Endothelial cell of umbilical vein (primary cell): ENCODE measurements at regions not wholly inside any gene's neighbourhood (a gene's known extent, or its start where the extent isn't known, plus 50 kb on each side); places are given as distances from the start of the nearest gene placed in this dataset.

Experiments
- BruUV-seq: library from RNA; stranded (reverse); fragments of 400-500 nt; replicated peaks from 2 replicates; lab custom pipeline; 2021; lab: Mats Ljungman, UMichigan
- CTCF ChIA-PET: fragments of 300-600, 350-600 bp; sonication (Branson Sonifier 250); formaldehyde crosslinking; loops from one replicate; lab custom pipeline; 2021; ENCODE audit warnings: antibody characterized with exemption, inconsistent platforms; lab: Charles Lee
- POLR2A ChIA-PET: fragments of 300-600, 350-600 bp; sonication (Branson Sonifier 250); formaldehyde crosslinking; loops from one replicate; lab custom pipeline; 2021; ENCODE audit warnings: antibody characterized with exemption, inconsistent platforms; lab: Charles Lee
- DNase-seq: peaks from one replicate; pipeline ENCODE4 v3.0.0-alpha.2; 2011; ENCODE audit warnings: low read depth, low spot score
- FAIRE-seq: peaks from 2 replicates; lab custom pipeline; 2011; peaks lifted over from hg19 to GRCh38; lab: Jason Lieb, UNC
- H2AFZ ChIP-seq: 2 replicates; pipeline ENCODE4 v1.6.0; 2012; ENCODE audit warnings: low read depth, low read length, control low read depth, inconsistent platforms
- H3K27ac ChIP-seq: 2 replicates; pipeline ENCODE4 v1.5.1; 2011; ENCODE audit warnings: low read depth, mild to moderate bottlenecking, control low read depth, low read length, moderate library complexity; ENCODE audit not compliant: insufficient read depth
- H3K27me3 ChIP-seq, 2 experiments: 2 replicates each; pipeline versions ENCODE4 v1.6.0 to v1.6.1; 2011; ENCODE audit warnings: low read length in 2 of 2, mixed read lengths in 1 of 2; ENCODE audit not compliant: control insufficient read depth in 2 of 2, insufficient read depth in 2 of 2
- H3K36me3 ChIP-seq, 2 experiments: 2 replicates in 1 of 2; 3 replicates in 1 of 2; pipeline ENCODE4 v1.5.1; 2011; ENCODE audit warnings: low read length in 2 of 2, mild to moderate bottlenecking in 1 of 2, moderate library complexity in 1 of 2; ENCODE audit not compliant: control insufficient read depth in 2 of 2, insufficient read depth in 2 of 2; ENCODE audit errors: extremely low read depth in 1 of 2
- H3K4me1 ChIP-seq: 3 replicates; pipeline ENCODE4 v1.5.1; 2011; ENCODE audit warnings: mild to moderate bottlenecking, low read length; ENCODE audit not compliant: control insufficient read depth, insufficient read depth; ENCODE audit errors: extremely low read depth
- H3K4me2 ChIP-seq: 2 replicates; pipeline ENCODE4 v1.6.1; 2011; ENCODE audit warnings: low read length, control low read depth, mixed read lengths; ENCODE audit not compliant: insufficient read depth
- H3K4me3 ChIP-seq, 3 experiments: fragments of 200-600 bp in 1 of 3; sonication (generic), shearing (Covaris generic) in 1 of 3; replicated peaks in 1 of 3; 2 replicates each; pipeline ENCODE4 v1.5.1; 2011 to 2016; ENCODE audit warnings: control low read depth in 3 of 3, low read length in 3 of 3, mild to moderate bottlenecking in 2 of 3, inconsistent platforms in 1 of 3, low read depth in 1 of 3, moderate library complexity in 1 of 3; ENCODE audit not compliant: insufficient read depth in 1 of 3
- H3K79me2 ChIP-seq: 2 replicates; pipeline ENCODE4 v1.6.0; 2012; ENCODE audit warnings: low read length, inconsistent platforms; ENCODE audit not compliant: control insufficient read depth, insufficient read depth
- H3K9ac ChIP-seq: replicated peaks from 2 replicates; pipeline ENCODE3; 2011; ENCODE audit warnings: low read length, control low read depth; ENCODE audit not compliant: insufficient read depth; ENCODE audit errors: extremely low read depth
- H3K9me1 ChIP-seq: replicated peaks from 3 replicates; pipeline ENCODE4 v1.6.0; 2011; ENCODE audit warnings: mild to moderate bottlenecking, low read length; ENCODE audit not compliant: control insufficient read depth, insufficient read depth; ENCODE audit errors: extremely low read depth
- H3K9me3 ChIP-seq: replicated peaks from 2 replicates; pipeline ENCODE4 v1.5.1; 2012; ENCODE audit warnings: low read length, inconsistent platforms; ENCODE audit not compliant: control insufficient read depth, insufficient read depth
- H4K20me1 ChIP-seq: replicated peaks from 2 replicates; pipeline ENCODE3; 2011; ENCODE audit warnings: mild to moderate bottlenecking, low read length; ENCODE audit not compliant: control insufficient read depth, insufficient read depth; ENCODE audit errors: extremely low read depth
- EZH2 ChIP-seq: IDR thresholded peaks from 2 replicates; pipeline ENCODE4 v1.6.1; 2012; ENCODE audit warnings: borderline replicate concordance, low read depth, mild to moderate bottlenecking, moderate library complexity, low read length, inconsistent platforms; ENCODE audit not compliant: severe bottlenecking
- FOS ChIP-seq: IDR thresholded peaks from 2 replicates; pipeline ENCODE4 v1.6.1; 2011; ENCODE audit warnings: mild to moderate bottlenecking, low read length, moderate library complexity, borderline replicate concordance; ENCODE audit not compliant: insufficient read depth
- GATA2 ChIP-seq: IDR thresholded peaks from 2 replicates; pipeline ENCODE4 v1.7.0; 2011; ENCODE audit warnings: low read depth, mild to moderate bottlenecking, moderate library complexity, mixed read lengths, low read length; ENCODE audit not compliant: insufficient read length, insufficient read depth
- JUN ChIP-seq: IDR thresholded peaks from 2 replicates; pipeline ENCODE4 v1.6.1; 2011; ENCODE audit warnings: borderline replicate concordance, low read depth; ENCODE audit not compliant: insufficient read length, insufficient read depth
- MYC ChIP-seq: IDR thresholded peaks from one replicate; pipeline ENCODE4 v1.6.1; 2011; ENCODE audit warnings: mild to moderate bottlenecking, low read depth, low read length
- POLR2A ChIP-seq: IDR thresholded peaks from 2 replicates; pipeline ENCODE4 v1.6.1; 2012; ENCODE audit warnings: low read depth, mild to moderate bottlenecking, control low read depth, low read length
- POLR2AphosphoS5 ChIP-seq: IDR thresholded peaks from 2 replicates; pipeline ENCODE4 v1.6.1; 2012; ENCODE audit warnings: low read depth, mild to moderate bottlenecking, control low read depth, low read length, moderate library complexity; ENCODE audit not compliant: insufficient read depth
- dilution Hi-C: fragments of 300-500 bp; cut with MboI; formaldehyde crosslinking; loops from one replicate; pipeline ENCODE4 v1.15.0; 2019; ENCODE audit warnings: low sequenced_read_pairs; ENCODE audit not compliant: extremely low pct_ligation_motif_present
- intact Hi-C: fragments of 100-400 bp; cut with micrococcal nuclease; formaldehyde crosslinking; loops from one replicate; pipeline ENCODE4 v1.10.0; 2022
- TF ChIP-seq, protein P1 (sequence below), 2 donors: IDR thresholded peaks; 1 replicate in 1 of 2; 2 replicates in 1 of 2; pipeline ENCODE4 v1.5.1; 2011; ENCODE audit warnings: low read length in 2 of 2, mild to moderate bottlenecking in 2 of 2, moderate library complexity in 2 of 2, control low read depth in 1 of 2, inconsistent platforms in 1 of 2, low read depth in 1 of 2; ENCODE audit not compliant: insufficient read depth in 1 of 2; ENCODE audit errors: extremely low read depth in 1 of 2
- TF ChIP-seq, protein P2 (sequence below): IDR thresholded peaks from 2 replicates; pipeline ENCODE4 v1.6.1; 2011; ENCODE audit not compliant: insufficient read depth, insufficient read length

DNA sequence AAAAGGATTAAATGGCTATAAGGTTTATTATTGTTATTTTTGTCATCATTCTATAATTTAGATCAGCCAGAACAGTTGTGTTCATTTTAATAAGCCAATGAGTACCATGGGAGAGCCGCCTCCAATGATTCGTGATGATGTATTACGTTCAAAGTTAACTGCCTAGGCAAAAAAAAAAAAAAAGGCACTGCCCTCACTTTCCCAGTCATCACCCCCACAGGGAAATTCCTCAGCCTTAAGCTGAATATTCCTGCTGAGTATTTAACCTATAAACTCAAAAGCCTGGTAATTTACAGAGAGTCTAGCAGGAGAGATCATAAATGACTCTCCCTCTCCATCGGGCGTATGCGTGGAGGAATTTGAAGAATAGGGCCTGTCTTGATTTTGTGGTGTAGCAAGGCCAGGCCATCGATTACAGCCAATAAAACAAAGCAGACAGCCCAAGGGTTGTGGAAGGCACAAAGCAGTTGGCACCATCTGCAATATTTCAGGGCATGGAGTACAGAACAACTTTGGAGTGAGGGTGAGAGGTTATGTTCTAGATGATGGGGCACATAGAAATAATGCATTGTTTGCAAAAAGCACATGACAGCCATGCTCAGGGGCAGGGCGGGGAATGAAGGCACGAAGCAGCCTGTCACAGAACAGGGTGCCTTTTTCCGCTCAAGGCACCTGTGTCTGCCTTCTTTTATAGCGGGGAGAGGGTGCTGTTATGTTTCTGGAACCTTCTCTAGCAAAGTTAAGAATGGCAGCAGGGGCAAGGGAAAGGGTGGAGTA is 138.2 kb upstream of the DTNBP1 start:
- intact Hi-C loops (no loop called here), dilution Hi-C loops (no loop called here)
- H3K27ac ChIP-seq = no peak overlapping the region
- H3K9me1 ChIP-seq = no peaks in the 10 kb centered on the region
- no peak overlapping the region for H3K9ac ChIP-seq
- no peak overlapping the region for H3K4me3 ChIP-seq
- no peak overlapping the region for H3K4me2 ChIP-seq
- DNase-seq (no peak), FAIRE-seq (no peak)
- no peak overlapping the region for H2AFZ ChIP-seq
- H3K4me1 ChIP-seq = no peaks in the 10 kb centered on the region
- no peaks in the 10 kb centered on the region for H3K9me3 ChIP-seq
- BruUV-seq = no TSS peak
- H3K79me2 ChIP-seq = no peaks in the 10 kb centered on the region
- ChIA-PET POLR2A (no interaction called here), CTCF (no interaction called here)
- H4K20me1 ChIP-seq = no peaks in the 10 kb centered on the region
- H3K27me3 ChIP-seq = peaks cover 0 to 2% of the 10 kb centered on the region in 2 experiments
- TF ChIP-seq FOS = no peak
- H3K36me3 ChIP-seq = no peaks in the 10 kb centered on the region

DNA sequence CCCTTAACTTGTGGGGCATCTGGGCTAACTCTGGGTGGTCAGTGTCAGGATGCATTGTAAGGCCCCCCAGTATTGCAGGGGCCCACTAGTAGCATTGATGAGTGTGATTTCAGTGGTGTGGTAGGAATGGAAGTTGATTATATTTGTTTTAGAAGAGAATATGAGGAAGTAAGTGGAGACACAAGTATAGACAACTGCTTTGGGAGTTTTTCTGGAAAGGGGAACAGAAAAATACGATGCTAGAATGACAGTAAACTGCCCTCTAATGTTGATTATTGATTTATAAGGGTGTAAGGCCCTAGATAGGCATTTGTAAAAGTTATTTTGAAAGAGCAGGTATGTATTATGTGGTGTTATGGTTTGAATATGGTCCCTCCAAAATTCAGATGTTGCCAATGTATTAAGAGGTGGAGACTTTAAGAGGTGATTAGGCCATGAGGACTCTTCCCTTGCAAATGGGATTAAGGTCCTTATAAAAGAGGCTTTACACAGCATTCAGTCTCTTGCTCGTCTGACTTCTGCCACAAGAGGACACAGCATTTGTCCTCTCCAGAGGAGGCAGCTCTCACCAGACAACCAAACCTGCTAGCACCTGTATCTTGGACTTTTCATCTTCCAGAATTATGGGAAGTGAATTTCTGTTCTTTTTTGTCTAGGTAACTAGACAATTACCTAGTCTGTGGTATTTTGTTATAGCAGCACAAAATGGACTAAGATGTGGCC is 135.9 kb upstream of the DTNBP1 start:
- H3K27ac ChIP-seq = no peak overlapping the region
- FAIRE-seq (no peak), DNase-seq (no peak)
- no peaks in the 10 kb centered on the region for H3K27me3 ChIP-seq
- H3K4me1 ChIP-seq = no peaks in the 10 kb centered on the region
- no peaks in the 10 kb centered on the region for H3K9me3 ChIP-seq
- no peaks in the 10 kb centered on the region for H4K20me1 ChIP-seq
- no peaks in the 10 kb centered on the region for H3K36me3 ChIP-seq
- H2AFZ ChIP-seq = no peak overlapping the region
- H3K4me3 ChIP-seq = no peak overlapping the region
- dilution Hi-C loops = no loop called here
- intact Hi-C loops = no loop called here
- H3K79me2 ChIP-seq = no peaks in the 10 kb centered on the region
- ChIA-PET POLR2A (no interaction called here), CTCF (no interaction called here)
- H3K9ac ChIP-seq = no peak overlapping the region
- BruUV-seq = no TSS peak
- H3K4me2 ChIP-seq = no peak overlapping the region
- H3K9me1 ChIP-seq = no peaks in the 10 kb centered on the region
- TF ChIP-seq FOS (no peak), POLR2AphosphoS5 (no peak), POLR2A (no peak), GATA2 (no peak), JUN (no peak), MYC (no peak), EZH2 (no peak)
- TF ChIP-seq, protein P1, sequence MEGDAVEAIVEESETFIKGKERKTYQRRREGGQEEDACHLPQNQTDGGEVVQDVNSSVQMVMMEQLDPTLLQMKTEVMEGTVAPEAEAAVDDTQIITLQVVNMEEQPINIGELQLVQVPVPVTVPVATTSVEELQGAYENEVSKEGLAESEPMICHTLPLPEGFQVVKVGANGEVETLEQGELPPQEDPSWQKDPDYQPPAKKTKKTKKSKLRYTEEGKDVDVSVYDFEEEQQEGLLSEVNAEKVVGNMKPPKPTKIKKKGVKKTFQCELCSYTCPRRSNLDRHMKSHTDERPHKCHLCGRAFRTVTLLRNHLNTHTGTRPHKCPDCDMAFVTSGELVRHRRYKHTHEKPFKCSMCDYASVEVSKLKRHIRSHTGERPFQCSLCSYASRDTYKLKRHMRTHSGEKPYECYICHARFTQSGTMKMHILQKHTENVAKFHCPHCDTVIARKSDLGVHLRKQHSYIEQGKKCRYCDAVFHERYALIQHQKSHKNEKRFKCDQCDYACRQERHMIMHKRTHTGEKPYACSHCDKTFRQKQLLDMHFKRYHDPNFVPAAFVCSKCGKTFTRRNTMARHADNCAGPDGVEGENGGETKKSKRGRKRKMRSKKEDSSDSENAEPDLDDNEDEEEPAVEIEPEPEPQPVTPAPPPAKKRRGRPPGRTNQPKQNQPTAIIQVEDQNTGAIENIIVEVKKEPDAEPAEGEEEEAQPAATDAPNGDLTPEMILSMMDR (IDR thresholded peaks at IDR 0.05; ENCODE audit: extremely low read depth in 1 of 2, insufficient read depth in 1 of 2, low read depth in 1 of 2, low read length in 2 of 2) = no peak
- TF ChIP-seq, protein P2, sequence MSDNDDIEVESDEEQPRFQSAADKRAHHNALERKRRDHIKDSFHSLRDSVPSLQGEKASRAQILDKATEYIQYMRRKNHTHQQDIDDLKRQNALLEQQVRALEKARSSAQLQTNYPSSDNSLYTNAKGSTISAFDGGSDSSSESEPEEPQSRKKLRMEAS = no peak
